ENCODE measurements at regions not wholly inside any gene's neighbourhood (a gene's known extent, or its start where the extent isn't known, plus 50 kb on each side); places are given as distances from the start of the nearest gene placed in this dataset.

- no peak for DNase-seq (ENCODE audit: insufficient read length, low spot score, missing footprints)
- Histone ChIP-seq H3K27ac (ENCODE audit: low read depth, low read length) (no peak overlapping the region), H4K20me1 (ENCODE audit: insufficient read depth, low read length) (no peaks in the 10 kb centered on the region), H3K4me2 (ENCODE audit: insufficient read depth, low read length) (no peak overlapping the region), H2AFZ (ENCODE audit: low read length) (no peak overlapping the region), H3K27me3 (ENCODE audit: insufficient read depth, low read length) (no peaks in the 10 kb centered on the region), H3K4me3 (ENCODE audit: insufficient read depth, low read length) (no peak overlapping the region), H3K36me3 (ENCODE audit: insufficient read depth, low read length) (no peaks in the 10 kb centered on the region), H3K4me1 (ENCODE audit: insufficient read depth, low read length) (no peaks in the 10 kb centered on the region), H3K9me3 (ENCODE audit: low read depth, low read length) (no peaks in the 10 kb centered on the region), H3K79me2 (ENCODE audit: insufficient read depth, low read length) (no peaks in the 10 kb centered on the region)
- TF ChIP-seq CTCF (IDR thresholded peaks at IDR 0.05; ENCODE audit: extremely low read depth, low read depth, low read length) = no peak
Measured at GRCh38 chr3:177278016-177278415, 80.7 kb upstream of the TBL1XR1 start.

- H2AFZ ChIP-seq (ENCODE audit: low read length) = no peak overlapping the region
- DNase-seq (ENCODE audit: insufficient read length, low spot score, missing footprints) = no peak
- H3K4me3 ChIP-seq (ENCODE audit: insufficient read depth, low read length) = no peak overlapping the region
- H3K4me1 ChIP-seq (ENCODE audit: insufficient read depth, low read length) = no peaks in the 10 kb centered on the region
- no peaks in the 10 kb centered on the region for H3K27me3 ChIP-seq (ENCODE audit: insufficient read depth, low read length)
- H3K79me2 ChIP-seq (ENCODE audit: insufficient read depth, low read length) = no peaks in the 10 kb centered on the region
- no peaks in the 10 kb centered on the region for H3K36me3 ChIP-seq (ENCODE audit: insufficient read depth, low read length)
- H3K4me2 ChIP-seq (ENCODE audit: insufficient read depth, low read length) = no peak overlapping the region
- no peaks in the 10 kb centered on the region for H3K9me3 ChIP-seq (ENCODE audit: low read depth, low read length)
- H3K27ac ChIP-seq (ENCODE audit: low read depth, low read length) = no peak overlapping the region
- TF ChIP-seq CTCF (IDR thresholded peaks at IDR 0.05; ENCODE audit: extremely low read depth, low read depth, low read length) = no peak
- no peaks in the 10 kb centered on the region for H4K20me1 ChIP-seq (ENCODE audit: insufficient read depth, low read length)
Measured at GRCh38 chr3:177279118-177279815, 82.0 kb upstream of the TBL1XR1 start.

DNA sequence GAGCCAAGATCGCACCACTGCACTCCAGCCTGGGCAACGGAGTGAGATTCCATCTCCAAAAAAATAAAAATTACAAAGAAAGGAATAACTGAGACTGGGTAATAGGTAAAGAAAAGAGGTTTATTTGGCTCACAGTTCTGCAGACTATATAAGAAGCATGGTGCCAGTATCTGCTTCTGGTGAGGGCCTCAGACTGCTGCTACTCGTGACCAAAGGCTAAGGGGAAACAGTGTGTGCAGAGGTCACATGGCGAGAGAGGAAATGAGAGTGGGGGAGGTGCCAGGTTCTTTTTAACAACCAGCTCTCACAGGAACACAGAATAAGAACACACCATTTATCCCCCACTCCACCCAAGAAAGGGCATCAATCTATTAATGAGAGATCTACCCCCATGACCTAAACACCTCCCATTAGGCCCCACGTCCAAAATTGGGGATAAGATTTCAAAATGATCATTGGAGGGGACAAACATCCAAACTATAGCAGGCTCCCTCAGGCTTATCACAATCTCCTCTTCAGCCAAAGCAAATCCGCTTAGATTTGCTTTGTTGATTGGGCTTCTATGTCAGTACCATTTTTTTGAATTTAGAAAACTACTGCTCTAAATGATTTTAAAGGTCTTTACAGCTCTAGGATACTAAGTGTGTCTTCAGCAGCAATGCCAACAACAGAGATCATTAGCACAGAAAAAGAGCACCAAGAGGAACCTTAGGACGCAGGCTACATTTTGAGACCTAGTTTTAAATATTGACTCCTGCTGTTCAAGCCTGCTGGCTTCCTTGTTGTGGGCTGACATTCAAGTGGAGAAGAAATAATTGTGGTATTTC lies 84.2 kb upstream of the TBL1XR1 start:
- H3K27me3 ChIP-seq (ENCODE audit: insufficient read depth, low read length) = no peaks in the 10 kb centered on the region
- H3K4me2 ChIP-seq (ENCODE audit: insufficient read depth, low read length) = no peak overlapping the region
- no peak overlapping the region for H3K27ac ChIP-seq (ENCODE audit: low read depth, low read length)
- no peak overlapping the region for H2AFZ ChIP-seq (ENCODE audit: low read length)
- no peaks in the 10 kb centered on the region for H3K36me3 ChIP-seq (ENCODE audit: insufficient read depth, low read length)
- no peak overlapping the region for H3K4me3 ChIP-seq (ENCODE audit: insufficient read depth, low read length)
- H4K20me1 ChIP-seq (ENCODE audit: insufficient read depth, low read length) = no peaks in the 10 kb centered on the region
- DNase-seq (ENCODE audit: insufficient read length, low spot score, missing footprints) = no peak
- no peaks in the 10 kb centered on the region for H3K4me1 ChIP-seq (ENCODE audit: insufficient read depth, low read length)
- H3K9me3 ChIP-seq (ENCODE audit: low read depth, low read length) = no peaks in the 10 kb centered on the region
- TF ChIP-seq CTCF (IDR thresholded peaks at IDR 0.05; ENCODE audit: extremely low read depth, low read depth, low read length) = no peak
- H3K79me2 ChIP-seq (ENCODE audit: insufficient read depth, low read length) = no peaks in the 10 kb centered on the region

DNA sequence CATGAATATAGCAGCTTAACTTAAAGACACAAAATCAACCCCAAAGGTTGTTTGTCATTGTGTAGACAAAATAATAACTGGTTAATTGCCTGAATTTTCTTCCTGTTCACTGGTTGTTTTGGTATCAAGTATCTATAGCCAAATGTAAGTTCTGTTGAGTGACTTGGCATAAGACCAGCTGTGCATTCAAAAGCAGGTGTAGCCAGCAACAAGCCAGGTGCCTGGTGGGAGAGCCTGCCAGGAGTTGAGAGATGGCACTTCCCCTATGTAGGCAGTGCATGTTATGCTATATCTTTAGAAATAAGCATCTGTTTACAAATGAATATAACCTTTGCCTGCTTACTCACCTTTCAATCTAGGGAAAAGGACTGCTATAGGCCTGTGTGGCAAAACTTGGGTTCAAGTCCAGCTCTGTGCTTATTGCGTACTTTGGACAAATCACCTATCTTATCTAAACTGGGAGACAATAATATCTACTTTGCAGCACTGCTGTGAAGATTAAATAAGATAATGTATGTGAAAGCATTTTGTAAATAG lies 84.9 kb upstream of the TBL1XR1 start:
- no peak for DNase-seq (ENCODE audit: insufficient read length, low spot score, missing footprints)
- H3K36me3 ChIP-seq (ENCODE audit: insufficient read depth, low read length) = no peaks in the 10 kb centered on the region
- H4K20me1 ChIP-seq (ENCODE audit: insufficient read depth, low read length) = no peaks in the 10 kb centered on the region
- no peaks in the 10 kb centered on the region for H3K79me2 ChIP-seq (ENCODE audit: insufficient read depth, low read length)
- no peak for TF ChIP-seq CTCF (IDR thresholded peaks at IDR 0.05; ENCODE audit: extremely low read depth, low read depth, low read length)
- H2AFZ ChIP-seq (ENCODE audit: low read length) = no peak overlapping the region
- no peaks in the 10 kb centered on the region for H3K4me1 ChIP-seq (ENCODE audit: insufficient read depth, low read length)
- H3K4me2 ChIP-seq (ENCODE audit: insufficient read depth, low read length) = no peak overlapping the region
- H3K27ac ChIP-seq (ENCODE audit: low read depth, low read length) = no peak overlapping the region
- no peaks in the 10 kb centered on the region for H3K27me3 ChIP-seq (ENCODE audit: insufficient read depth, low read length)
- H3K9me3 ChIP-seq (ENCODE audit: low read depth, low read length) = no peaks in the 10 kb centered on the region
- no peak overlapping the region for H3K4me3 ChIP-seq (ENCODE audit: insufficient read depth, low read length)

All from osteoblast (primary cell).